ENCODE measurements at regions not wholly inside any gene's neighbourhood (a gene's known extent, or its start where the extent isn't known, plus 50 kb on each side); places are given as distances from the start of the nearest gene placed in this dataset.
"Not testable (repeated sequence)": the region's sequence is repeated elsewhere in the genome, so short reads cannot be mapped to it uniquely, and the experiment has no call there.

- DNase-seq (ENCODE audit: extremely low read depth in 1 of 11, low read depth in 9 of 11, low spot score in 4 of 11): peak in 4 of 11 donors; percentile 2 to 12 (median 8)
These were observed 114.2 kb downstream of the TTC6 start for GRCh38 chr14:37709419-37710195.

DNA sequence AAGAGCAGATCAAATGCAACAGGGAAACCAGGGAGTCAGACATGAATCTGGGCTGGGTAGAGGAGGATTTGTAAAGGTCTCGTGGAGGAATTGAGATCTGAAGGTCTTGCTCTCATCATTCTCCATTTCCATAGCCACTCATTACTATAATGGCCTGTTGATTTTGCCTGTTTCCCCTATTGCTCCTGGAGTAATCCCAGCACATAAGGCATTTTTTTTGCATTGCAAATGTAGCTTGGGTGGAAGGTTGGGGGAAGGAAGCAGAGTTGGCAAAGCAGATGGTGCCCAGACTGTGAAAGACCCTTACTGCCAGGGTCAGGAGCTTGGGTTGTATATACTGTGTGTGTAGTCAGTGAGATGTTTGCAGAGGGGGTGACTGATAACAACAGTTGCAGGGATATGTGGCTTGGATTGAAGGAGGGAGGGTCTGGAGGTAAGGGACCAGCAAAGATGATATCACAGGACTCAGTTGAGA is 116.0 kb downstream of the TTC6 start:
- no peak for DNase-seq (ENCODE audit: extremely low read depth in 1 of 11, low read depth in 9 of 11, low spot score in 4 of 11)

DNA sequence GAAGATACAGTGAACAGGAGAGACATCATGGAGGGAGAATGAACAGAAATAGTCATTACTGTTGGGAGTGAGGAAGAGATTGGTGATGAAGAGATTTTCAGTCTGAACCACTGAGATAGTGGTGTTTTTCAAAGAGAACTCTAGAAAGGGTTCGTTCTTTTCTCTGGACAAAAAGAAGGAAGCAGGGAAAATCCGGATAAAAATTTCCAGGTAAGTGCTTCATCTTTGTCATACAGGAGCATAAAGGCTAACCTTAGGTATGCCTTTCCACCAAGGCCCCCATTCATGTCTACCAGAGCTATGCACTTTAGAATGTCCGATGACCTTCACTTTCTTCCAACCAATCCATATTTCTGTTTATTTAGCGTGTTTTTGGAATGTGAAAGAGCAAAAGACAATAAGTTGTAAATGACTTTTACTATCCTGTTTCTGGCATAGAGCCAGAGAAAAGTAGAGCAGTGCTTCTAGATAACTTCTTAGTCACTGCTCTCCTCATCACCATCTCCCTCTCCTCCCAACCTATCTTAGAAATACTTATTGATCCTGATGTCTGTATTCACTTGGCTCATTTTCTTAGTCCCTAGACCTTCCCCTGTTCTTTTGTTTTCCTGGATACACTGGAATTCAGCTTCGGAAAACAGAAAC is 116.5 kb downstream of the TTC6 start:
- DNase-seq (ENCODE audit: extremely low read depth in 1 of 11, low read depth in 9 of 11, low spot score in 4 of 11): no peak

DNA sequence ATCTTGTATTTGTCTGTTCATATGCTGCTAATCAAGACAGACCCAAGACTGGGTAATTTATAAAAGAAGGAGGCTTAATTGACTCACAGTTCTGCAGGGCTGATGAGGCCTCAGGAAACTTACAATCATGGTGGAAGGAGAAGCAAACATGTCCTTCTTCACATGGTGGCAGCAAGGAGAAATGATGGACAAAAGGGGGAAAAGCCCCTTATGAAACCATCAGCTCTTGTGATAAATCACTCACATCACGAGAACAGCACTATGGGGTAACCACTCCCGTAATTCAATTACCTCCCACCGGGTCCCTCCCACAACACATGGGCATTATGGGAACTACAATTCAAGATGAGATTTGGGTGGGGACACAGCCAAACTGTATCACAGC is 117.0 kb downstream of the TTC6 start:
- DNase-seq (ENCODE audit: extremely low read depth in 1 of 11, low read depth in 9 of 11, low spot score in 4 of 11): not testable (repeated sequence)

DNA sequence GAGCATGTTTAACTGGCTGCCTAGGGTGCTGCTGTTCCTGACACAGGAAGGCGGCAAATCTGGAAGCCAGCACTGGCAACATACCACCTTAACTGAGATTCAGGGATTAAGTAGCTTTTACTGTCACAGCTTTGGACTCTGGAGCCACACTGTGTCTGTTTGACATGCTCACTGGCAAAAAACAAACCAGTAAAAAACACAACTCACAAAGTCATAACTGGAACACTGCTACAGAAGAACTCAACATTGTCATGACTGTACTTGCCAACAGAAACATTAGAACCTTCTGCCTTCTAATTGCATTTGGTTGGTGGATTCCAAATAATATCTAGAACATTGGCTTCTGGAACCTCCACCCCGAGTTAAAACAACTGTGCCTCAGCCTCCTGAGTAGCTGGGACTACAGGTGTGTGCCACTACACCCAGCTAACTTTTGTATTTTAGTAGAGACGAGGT is 117.6 kb downstream of the TTC6 start:
- no peak for DNase-seq (ENCODE audit: extremely low read depth in 1 of 11, low read depth in 9 of 11, low spot score in 4 of 11)

GRCh38 chr14:37720131-37720530 is 124.7 kb downstream of the TTC6 start:
- DNase-seq (ENCODE audit: extremely low read depth in 1 of 11, low read depth in 9 of 11, low spot score in 4 of 11): no peak

DNA sequence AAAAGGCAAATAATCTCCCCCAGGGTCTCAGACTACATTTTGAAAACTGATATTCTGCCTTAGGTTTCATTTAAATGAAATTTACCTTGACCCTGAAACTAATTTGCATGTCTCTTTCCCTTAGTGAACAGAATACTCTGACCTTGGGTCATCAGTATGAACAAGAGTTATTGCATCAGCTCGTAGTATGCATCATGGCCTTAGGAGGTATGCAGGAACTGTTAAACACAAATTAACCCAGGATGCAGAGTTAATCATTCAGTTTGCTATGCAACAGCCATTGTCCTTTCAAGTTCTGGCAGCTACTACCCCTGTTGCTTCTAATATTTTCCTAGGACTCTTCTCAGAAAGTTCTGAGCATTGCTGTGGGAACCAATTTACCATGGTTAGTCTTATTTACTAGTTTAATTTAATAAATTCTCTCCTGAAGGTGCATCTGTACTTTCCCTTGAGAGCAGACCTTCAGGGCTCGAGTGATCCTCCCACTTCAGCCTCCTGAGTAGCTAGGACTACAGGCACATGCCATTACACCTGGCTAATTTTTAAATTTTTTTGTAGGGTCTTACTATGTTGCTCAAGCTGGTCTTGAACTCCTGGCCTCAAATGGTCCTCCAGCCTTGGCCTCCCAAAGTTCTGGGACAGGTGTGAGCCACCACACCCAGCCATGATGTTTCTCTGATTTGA is 126.7 kb downstream of the TTC6 start:
- peak in 1 of 11 donors; percentile 11 for DNase-seq (ENCODE audit: extremely low read depth in 1 of 11, low read depth in 9 of 11, low spot score in 4 of 11)

DNA sequence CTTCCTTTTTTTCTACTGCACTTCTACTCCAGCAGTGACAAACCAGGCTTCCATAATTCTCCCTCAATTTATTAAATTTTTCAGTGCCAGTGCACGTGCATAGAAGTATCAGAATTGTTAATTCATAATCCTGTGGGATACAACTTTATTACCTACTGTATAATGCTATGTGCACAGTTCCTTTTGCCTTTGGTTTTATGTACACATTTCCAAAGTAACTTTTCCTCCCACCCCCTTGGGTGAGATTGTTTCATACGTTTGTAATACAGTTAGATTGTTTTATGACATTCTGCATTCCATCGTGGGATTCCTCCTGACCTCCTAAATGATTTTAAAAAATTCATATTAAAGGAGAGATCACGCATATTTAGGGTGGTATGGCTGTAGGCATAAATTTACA is 128.1 kb downstream of the TTC6 start:
- no peak for DNase-seq (ENCODE audit: extremely low read depth in 1 of 11, low read depth in 9 of 11, low spot score in 4 of 11)

GRCh38 chr14:37726708-37727107 is 131.3 kb downstream of the TTC6 start:
- no peak for DNase-seq (ENCODE audit: extremely low read depth in 1 of 11, low read depth in 9 of 11, low spot score in 4 of 11)

- DNase-seq (ENCODE audit: extremely low read depth in 1 of 11, low read depth in 9 of 11, low spot score in 4 of 11): no peak
These were observed 133.8 kb downstream of the TTC6 start for GRCh38 chr14:37729218-37729617.

- DNase-seq (ENCODE audit: extremely low read depth in 1 of 11, low read depth in 9 of 11, low spot score in 4 of 11): no peak
These were observed 135.7 kb downstream of the TTC6 start for GRCh38 chr14:37731094-37731493.

- no peak for DNase-seq (ENCODE audit: extremely low read depth in 1 of 11, low read depth in 9 of 11, low spot score in 4 of 11)
These were observed 150.2 kb downstream of the TTC6 start for GRCh38 chr14:37745657-37746056.

DNA sequence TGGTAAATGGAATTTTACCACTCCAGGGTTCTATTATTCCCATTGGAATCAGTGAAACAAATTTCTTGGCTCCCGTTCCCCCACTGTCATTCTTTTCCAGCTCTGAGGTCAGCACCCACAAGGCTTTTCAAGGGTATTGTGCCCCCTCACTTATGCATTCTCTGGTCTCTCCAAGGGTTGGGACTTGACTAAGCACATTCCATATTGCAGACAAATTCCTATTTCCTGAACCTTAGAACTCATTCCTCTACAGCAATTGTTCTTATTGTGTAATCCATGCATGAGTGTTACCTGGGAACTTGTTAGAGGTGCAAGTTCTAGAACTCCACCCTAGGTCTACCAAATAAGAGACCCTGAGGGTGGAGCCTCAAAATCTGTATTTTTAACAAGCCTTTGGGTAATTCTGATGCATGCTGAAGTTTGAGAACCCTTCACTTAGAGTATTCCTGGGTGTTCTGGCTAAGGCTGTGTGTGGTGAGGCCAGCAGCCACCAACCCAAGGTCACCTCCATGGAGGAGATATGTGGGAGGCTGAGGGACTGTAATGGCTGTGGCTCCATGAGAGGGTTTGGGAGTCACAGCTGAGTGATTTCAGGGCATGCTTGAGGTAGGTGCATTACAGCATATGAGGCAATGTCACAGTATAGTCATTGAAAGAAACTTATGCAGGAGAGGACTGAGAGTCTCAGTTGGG is 150.9 kb downstream of the TTC6 start:
- DNase-seq (ENCODE audit: extremely low read depth in 1 of 11, low read depth in 9 of 11, low spot score in 4 of 11): no peak

DNA sequence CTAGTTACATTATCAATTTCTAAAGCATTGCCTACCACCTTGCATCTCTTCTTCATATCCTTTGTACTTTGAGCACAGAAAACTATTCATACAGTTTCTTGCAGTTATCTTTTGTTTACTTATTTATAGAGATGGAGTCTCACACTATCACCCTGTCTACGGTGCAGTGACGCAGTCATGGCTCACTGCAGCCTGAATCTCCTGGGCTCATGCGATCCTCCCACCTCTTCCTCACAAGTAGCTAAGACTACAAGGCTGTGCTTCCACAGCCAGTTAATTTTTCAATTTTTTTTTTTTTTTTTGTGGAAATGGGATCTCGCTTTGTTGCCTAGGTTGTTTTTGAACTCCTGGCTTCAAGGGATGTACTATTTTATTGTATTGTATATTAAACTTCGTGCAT is 158.0 kb downstream of the TTC6 start:
- DNase-seq (ENCODE audit: extremely low read depth in 1 of 11, low read depth in 9 of 11, low spot score in 4 of 11): no peak

- DNase-seq (ENCODE audit: extremely low read depth in 1 of 11, low read depth in 9 of 11, low spot score in 4 of 11): not testable (repeated sequence)
These were observed 164.8 kb downstream of the TTC6 start for GRCh38 chr14:37760275-37760674.

GRCh38 chr14:37763266-37763665 is 167.8 kb downstream of the TTC6 start:
- no peak for DNase-seq (ENCODE audit: extremely low read depth in 1 of 11, low read depth in 9 of 11, low spot score in 4 of 11)

DNA sequence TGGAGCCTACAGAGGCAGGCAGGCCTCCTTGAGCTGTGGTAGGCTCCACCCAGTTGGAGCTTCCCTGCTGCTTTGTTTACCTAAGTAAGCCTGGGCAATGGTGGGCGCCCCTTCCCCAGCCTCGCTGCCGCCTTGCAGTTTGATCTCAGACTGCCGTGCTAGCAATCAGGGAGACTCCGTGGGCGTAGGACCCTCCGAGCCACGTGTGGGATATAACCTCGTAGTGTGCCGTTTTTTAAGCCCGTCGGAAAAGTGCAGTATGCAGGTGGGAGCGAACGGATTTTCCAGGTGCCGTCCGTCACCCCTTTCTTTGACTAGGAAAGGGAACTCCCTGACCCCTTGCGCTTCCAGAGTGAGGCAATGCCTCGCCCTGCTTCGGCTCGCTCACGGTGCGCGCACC is 176.9 kb downstream of the TTC6 start:
- not testable (repeated sequence) for DNase-seq (ENCODE audit: extremely low read depth in 1 of 11, low read depth in 9 of 11, low spot score in 4 of 11)

DNA sequence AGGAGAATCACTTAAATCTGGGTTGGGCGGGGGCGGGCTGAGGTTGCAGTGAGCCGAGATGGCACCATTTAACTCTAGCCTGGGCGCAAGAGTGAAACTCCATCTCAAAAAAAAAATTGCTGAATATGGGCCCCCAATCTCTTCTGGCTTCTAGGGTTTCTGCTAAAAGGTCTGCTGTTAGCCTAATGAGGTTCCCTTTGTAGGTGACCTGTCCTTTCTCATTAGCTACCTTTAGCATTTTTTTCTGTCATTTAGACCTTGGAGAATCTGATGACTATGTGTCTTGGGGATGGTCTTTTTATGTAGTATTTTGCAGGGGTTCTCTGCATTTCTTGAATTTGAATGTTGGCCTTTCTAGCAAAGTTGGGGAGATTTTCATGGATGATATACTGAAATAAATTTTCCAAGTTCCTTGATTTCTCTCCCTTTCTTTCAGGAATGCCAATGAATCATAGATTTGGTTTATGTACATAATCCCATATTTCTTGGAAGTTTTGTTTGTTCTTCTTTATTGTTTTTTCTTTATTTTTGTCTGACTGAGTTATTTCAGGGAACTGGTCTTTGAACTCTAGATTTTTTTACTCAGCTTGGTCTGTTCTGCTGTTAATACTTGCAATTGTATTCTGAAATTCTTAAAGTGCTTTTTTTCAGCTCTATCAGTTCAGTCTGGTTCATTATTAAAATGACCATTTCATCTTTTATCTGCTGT is 181.5 kb downstream of the TTC6 start:
- DNase-seq (ENCODE audit: extremely low read depth in 1 of 11, low read depth in 9 of 11, low spot score in 4 of 11): no peak

Measured in renal cortex interstitium (tissue), 11 donors.